Astrocyte (in vitro differentiated cells and primary cell): ENCODE measurements at regions not wholly inside any gene's neighbourhood (a gene's known extent, or its start where the extent isn't known, plus 50 kb on each side); places are given as distances from the start of the nearest gene placed in this dataset.

Source experiments
- DNase-seq: peaks from one replicate; pipeline ENCODE4 v3.0.0-alpha.2; 2010; ENCODE audit warnings: low read depth
- FAIRE-seq: peaks from 2 replicates; lab custom pipeline; 2011; peaks lifted over from hg19 to GRCh38; lab: Jason Lieb, UNC
- H2AFZ ChIP-seq: 2 replicates; pipeline ENCODE4 v1.6.0; 2012; ENCODE audit warnings: low read depth, low read length, inconsistent platforms
- H3K27ac ChIP-seq: 2 replicates; pipeline ENCODE4 v1.5.1; 2011; ENCODE audit warnings: low read depth, low read length, inconsistent platforms
- H3K27me3 ChIP-seq: 2 replicates; pipeline ENCODE4 v1.6.0; 2011; ENCODE audit warnings: low read length, inconsistent platforms; ENCODE audit not compliant: insufficient read depth
- H3K36me3 ChIP-seq: 2 replicates; pipeline ENCODE4 v1.5.1; 2011; ENCODE audit warnings: low read length, inconsistent platforms; ENCODE audit not compliant: insufficient read depth
- H3K4me1 ChIP-seq: 2 replicates; pipeline ENCODE4 v1.5.1; 2011; ENCODE audit warnings: low read length, inconsistent platforms; ENCODE audit not compliant: insufficient read depth
- H3K4me2 ChIP-seq: 2 replicates; pipeline ENCODE4 v1.6.0; 2012; ENCODE audit warnings: low read length, inconsistent platforms
- H3K4me3 ChIP-seq: 2 replicates; pipeline ENCODE4 v1.5.1; 2011; ENCODE audit warnings: low read depth, mild to moderate bottlenecking, low read length, inconsistent platforms; ENCODE audit not compliant: insufficient read depth
- H3K79me2 ChIP-seq: 2 replicates; pipeline ENCODE4 v1.6.0; 2012; ENCODE audit warnings: mild to moderate bottlenecking, low read length, inconsistent platforms; ENCODE audit not compliant: insufficient read depth
- H3K9ac ChIP-seq: 2 replicates; pipeline ENCODE4 v1.6.0; 2012; ENCODE audit warnings: mild to moderate bottlenecking, low read length, inconsistent platforms
- H3K9me3 ChIP-seq: 2 replicates; pipeline ENCODE4 v1.5.1; 2012; ENCODE audit warnings: low read depth, mild to moderate bottlenecking, low read length, inconsistent platforms; ENCODE audit not compliant: insufficient read depth
- H4K20me1 ChIP-seq: 2 replicates; pipeline ENCODE4 v1.6.0; 2012; ENCODE audit warnings: low read length, inconsistent platforms; ENCODE audit not compliant: insufficient read depth
- H3K27ac Mint-ChIP-seq: one replicate; pipeline ENCODE4 v1.8.0; 2021; ENCODE audit warnings: mild to moderate bottlenecking, mixed read lengths; ENCODE audit not compliant: unreplicated experiment
- H3K27me3 Mint-ChIP-seq: one replicate; pipeline ENCODE4 v1.8.0; 2021; ENCODE audit warnings: low read depth, mixed read lengths; ENCODE audit not compliant: unreplicated experiment
- H3K36me3 Mint-ChIP-seq: one replicate; pipeline ENCODE4 v1.8.0; 2021; ENCODE audit warnings: low read depth, mixed read lengths; ENCODE audit not compliant: unreplicated experiment
- H3K4me1 Mint-ChIP-seq: one replicate; pipeline ENCODE4 v1.8.0; 2021; ENCODE audit warnings: low read depth, mixed read lengths; ENCODE audit not compliant: unreplicated experiment
- H3K4me3 Mint-ChIP-seq: one replicate; pipeline ENCODE4 v1.8.0; 2021; ENCODE audit warnings: mild to moderate bottlenecking, moderate library complexity, mixed read lengths; ENCODE audit not compliant: unreplicated experiment
- H3K9me3 Mint-ChIP-seq: one replicate; pipeline ENCODE4 v1.8.0; 2021; ENCODE audit warnings: mild to moderate bottlenecking, mixed read lengths; ENCODE audit not compliant: unreplicated experiment
- CTCF ChIP-seq: IDR thresholded peaks from 2 replicates; pipeline ENCODE4 v1.5.1; 2011; ENCODE audit warnings: low read depth, mild to moderate bottlenecking, inconsistent platforms, low read length, moderate library complexity; ENCODE audit not compliant: insufficient read depth
- EZH2 ChIP-seq: IDR thresholded peaks from 2 replicates; pipeline ENCODE4 v1.6.1; 2012; ENCODE audit warnings: mild to moderate bottlenecking, low read length, inconsistent platforms; ENCODE audit not compliant: insufficient read depth

- TF ChIP-seq CTCF = no peak
- TF ChIP-seq EZH2 = no peak
- FAIRE-seq = no peak
These were observed 643.9 kb upstream of the VRK2 start for GRCh38 chr2:57402755-57403154.

GRCh38 chr2:57407772-57408201, 638.8 kb upstream of the VRK2 start:
- Histone ChIP-seq H3K27ac (no peak overlapping the region), H3K9me3 (no peaks in the 10 kb centered on the region), H3K36me3 (no peaks in the 10 kb centered on the region), H4K20me1 (no peaks in the 10 kb centered on the region), H3K9ac (no peak overlapping the region), H3K4me3 (no peak overlapping the region), H3K4me1 (no peaks in the 10 kb centered on the region), H3K27me3 (no peaks in the 10 kb centered on the region), H3K4me2 (no peak overlapping the region), H2AFZ (no peak overlapping the region), H3K79me2 (no peaks in the 10 kb centered on the region)
- H3K4me3 Mint-ChIP-seq = no peak overlapping the region
- no peaks in the 10 kb centered on the region for H3K36me3 Mint-ChIP-seq
- FAIRE-seq (no peak), DNase-seq (no peak)
- no peaks in the 10 kb centered on the region for H3K9me3 Mint-ChIP-seq
- no peaks in the 10 kb centered on the region for H3K27me3 Mint-ChIP-seq
- no peak for TF ChIP-seq EZH2
- no peak for TF ChIP-seq CTCF
- peaks cover 2% of the 10 kb centered on the region for H3K4me1 Mint-ChIP-seq
- H3K27ac Mint-ChIP-seq = peak overlapping the region; percentile 34

More at GRCh38 chr2:57402755-57403154, 643.9 kb upstream of the VRK2 start:
- H3K79me2 ChIP-seq = no peaks in the 10 kb centered on the region
- H3K4me1 Mint-ChIP-seq = peaks cover 2% of the 10 kb centered on the region
- no peak overlapping the region for H3K27ac ChIP-seq
- no peak overlapping the region for H3K4me2 ChIP-seq
- H3K4me3 Mint-ChIP-seq = no peak overlapping the region
- H3K27ac Mint-ChIP-seq = no peak overlapping the region
- no peaks in the 10 kb centered on the region for H3K4me1 ChIP-seq
- no peak overlapping the region for H3K4me3 ChIP-seq
- H3K9me3 Mint-ChIP-seq = peaks cover 3% of the 10 kb centered on the region
- H4K20me1 ChIP-seq = no peaks in the 10 kb centered on the region
- H3K9me3 ChIP-seq = no peaks in the 10 kb centered on the region
- no peak overlapping the region for H2AFZ ChIP-seq
- H3K36me3 ChIP-seq = no peaks in the 10 kb centered on the region
- no peak for DNase-seq
- H3K36me3 Mint-ChIP-seq = no peaks in the 10 kb centered on the region
- no peak overlapping the region for H3K9ac ChIP-seq
- no peaks in the 10 kb centered on the region for H3K27me3 ChIP-seq
- no peaks in the 10 kb centered on the region for H3K27me3 Mint-ChIP-seq

GRCh38 chr2:57408587-57408986, 638.0 kb upstream of the VRK2 start:
- H3K36me3 ChIP-seq = no peaks in the 10 kb centered on the region
- no peak overlapping the region for H3K4me2 ChIP-seq
- Mint-ChIP-seq H3K9me3 (peaks cover 4% of the 10 kb centered on the region), H3K36me3 (no peaks in the 10 kb centered on the region), H3K27ac (no peak overlapping the region), H3K27me3 (no peaks in the 10 kb centered on the region), H3K4me3 (no peak overlapping the region), H3K4me1 (peaks cover 2% of the 10 kb centered on the region)
- H3K4me3 ChIP-seq = no peak overlapping the region
- no peak for TF ChIP-seq CTCF
- no peak for TF ChIP-seq EZH2
- no peaks in the 10 kb centered on the region for H4K20me1 ChIP-seq
- H3K27ac ChIP-seq = no peak overlapping the region
- DNase-seq (no peak), FAIRE-seq (no peak)
- H3K27me3 ChIP-seq = no peaks in the 10 kb centered on the region
- no peaks in the 10 kb centered on the region for H3K79me2 ChIP-seq
- H2AFZ ChIP-seq = no peak overlapping the region
- no peaks in the 10 kb centered on the region for H3K9me3 ChIP-seq
- no peaks in the 10 kb centered on the region for H3K4me1 ChIP-seq
- no peak overlapping the region for H3K9ac ChIP-seq
